GM12878 (cell line): ENCODE measurements at regions not wholly inside any gene's neighbourhood (a gene's known extent, or its start where the extent isn't known, plus 50 kb on each side); places are given as distances from the start of the nearest gene placed in this dataset.
A peak's percentile ranks its signal among the peaks of the same experiment; 100 is the strongest.

Experiments used
- ATAC-seq: fragments of 200-7000 bp; cut with Tn5 transposase; 3 replicates; pipeline ENCODE4 v1.9.1; 2020; ENCODE audit warnings: mild to moderate bottlenecking, moderate library complexity
- BruUV-seq: library from RNA; stranded (reverse); fragments of 400-500 nt; replicated peaks from 2 replicates; lab custom pipeline; 2021; lab: Mats Ljungman, UMichigan
- CTCF ChIA-PET: fragments of 300-600 bp; sonication (Branson Sonifier 250); formaldehyde crosslinking; extraction: SDS; loops from one replicate; lab custom pipeline; 2021; ENCODE audit warnings: inconsistent platforms; lab: Yijun Ruan, JAX
- POLR2A ChIA-PET: fragments of 350-600 bp; formaldehyde crosslinking; extraction: SDS; loops from one replicate; lab custom pipeline; 2021; ENCODE audit warnings: inconsistent platforms; lab: Charles Lee
- RAD21 ChIA-PET: fragments of 300-600 bp; sonication (Branson Sonifier 250); formaldehyde crosslinking; loops from one replicate; lab custom pipeline; 2023; ENCODE audit warnings: antibody characterized with exemption; ENCODE audit not compliant: unreplicated experiment; lab: Charles Lee
- SMC1A ChIA-PET: fragments of 300-600 bp; sonication (Branson Sonifier 250); formaldehyde crosslinking; loops from one replicate; lab custom pipeline; 2023; ENCODE audit not compliant: unreplicated experiment, uncharacterized antibody; lab: Charles Lee
- DNase-seq: peaks from one replicate; pipeline ENCODE4 v3.0.0-alpha.2; 2011; ENCODE audit warnings: low read depth, low spot score
- FAIRE-seq: peaks from 3 replicates; lab custom pipeline; 2011; peaks lifted over from hg19 to GRCh38; lab: Jason Lieb, UNC
- H2AFZ ChIP-seq: 2 replicates; pipeline ENCODE4 v1.6.0; 2011; ENCODE audit warnings: low read depth, low read length, control low read depth; ENCODE audit not compliant: control insufficient read depth
- H3K27ac ChIP-seq: 2 replicates; pipeline ENCODE4 v1.5.1; 2011; ENCODE audit warnings: control low read depth; ENCODE audit not compliant: control insufficient read depth, insufficient read depth
- H3K27me3 ChIP-seq, 2 experiments: replicated peaks in 1 of 2; 2 replicates each; pipeline versions ENCODE4 v1.6.0 to v1.6.1; 2011; ENCODE audit warnings: low read length in 1 of 2; ENCODE audit not compliant: control insufficient read depth in 2 of 2, insufficient read depth in 2 of 2
- H3K36me3 ChIP-seq, 2 experiments: 2 replicates each; pipeline ENCODE4 v1.5.1; 2011; ENCODE audit warnings: low read length in 1 of 2; ENCODE audit not compliant: control insufficient read depth in 2 of 2, insufficient read depth in 2 of 2
- H3K4me1 ChIP-seq: 2 replicates; pipeline ENCODE4 v1.6.1; 2011; ENCODE audit warnings: mild to moderate bottlenecking, low read length, moderate library complexity, mixed read lengths; ENCODE audit not compliant: control insufficient read depth, insufficient read depth
- H3K4me2 ChIP-seq: 2 replicates; pipeline ENCODE4 v1.6.0; 2011; ENCODE audit warnings: control low read depth; ENCODE audit not compliant: control insufficient read depth, insufficient read depth
- H3K4me3 ChIP-seq: fragments of 200-600 bp; sonication (generic); 2 replicates; pipeline ENCODE4 v1.5.1; 2016
- H3K79me2 ChIP-seq: 2 replicates; pipeline ENCODE4 v1.6.0; 2011; ENCODE audit warnings: low read length; ENCODE audit not compliant: control insufficient read depth, insufficient read depth
- H3K9ac ChIP-seq: 2 replicates; pipeline ENCODE4 v1.8.0; 2011; ENCODE audit warnings: low read length, control low read depth, mixed read lengths; ENCODE audit not compliant: control insufficient read depth, insufficient read depth
- H3K9me3 ChIP-seq: replicated peaks from 3 replicates; pipeline ENCODE4 v1.5.1; 2011; ENCODE audit warnings: mild to moderate bottlenecking, low read length; ENCODE audit not compliant: control insufficient read depth, insufficient read depth
- H4K20me1 ChIP-seq: 2 replicates; pipeline ENCODE4 v1.6.0; 2011; ENCODE audit not compliant: control insufficient read depth, insufficient read depth
- EZH2 ChIP-seq: IDR thresholded peaks from 2 replicates; pipeline ENCODE4 v1.6.1; 2012; ENCODE audit warnings: low read depth, mild to moderate bottlenecking, control low read depth, inconsistent platforms, low read length, borderline replicate concordance; ENCODE audit not compliant: control insufficient read depth
- IKZF2 ChIP-seq, 2 experiments: fragments of 450-650 bp; IDR thresholded peaks; 2 replicates each; pipeline ENCODE4 v1.6.1; 2017; ENCODE audit warnings: mild to moderate bottlenecking in 2 of 2, moderate library complexity in 2 of 2
- IRF5 ChIP-seq: fragments of 450-650 bp; IDR thresholded peaks from 2 replicates; pipeline ENCODE4 v1.6.1; 2017; ENCODE audit warnings: borderline replicate concordance
- RUNX3 ChIP-seq: IDR thresholded peaks from 2 replicates; pipeline ENCODE4 v1.6.1; 2012; ENCODE audit warnings: low read length, inconsistent platforms
- SIN3A ChIP-seq: IDR thresholded peaks from 2 replicates; pipeline ENCODE4 v1.6.1; 2012; ENCODE audit warnings: low read depth, low read length, improper control_type of control experiment
- STAT1 ChIP-seq: fragments of 450-650 bp; conservative IDR thresholded peaks from 2 replicates; pipeline ENCODE4 v1.6.1; 2014; ENCODE audit warnings: antibody characterized with exemption, mild to moderate bottlenecking
- SUZ12 ChIP-seq: fragments of 200-600 bp; sonication (generic); IDR thresholded peaks from one replicate; pipeline ENCODE4 v1.6.1; 2018; ENCODE audit warnings: antibody characterized with exemption, mild to moderate bottlenecking; ENCODE audit not compliant: unreplicated experiment
- TCF7 ChIP-seq: IDR thresholded peaks from 2 replicates; pipeline ENCODE4 v1.6.1; 2014; ENCODE audit warnings: antibody characterized with exemption, borderline replicate concordance
- ZBTB40 ChIP-seq: fragments of 450-650 bp; IDR thresholded peaks from 2 replicates; pipeline ENCODE4 v1.6.1; 2016; ENCODE audit warnings: mild to moderate bottlenecking, moderate library complexity, borderline replicate concordance
- WGBS: methylation state at CpG from one replicate; pipeline ENCODE4 v1.1.6; 2016; ENCODE audit warnings: low lambda C conversion rate; ENCODE audit not compliant: insufficient replicate concordance, insufficient coverage; ENCODE audit errors: missing lambda C conversion rate; 5-methylcytosine and 5-hydroxymethylcytosine counted together
- in situ Hi-C: fragments of 300-500 bp; cut with MboI; formaldehyde crosslinking; loops from 9 replicates; pipeline ENCODE4 v1.14.3; 2018; ENCODE audit warnings: mixed read lengths
- intact Hi-C: fragments of 100-400 bp; cut with micrococcal nuclease; formaldehyde crosslinking; loops from one replicate; pipeline ENCODE4 v1.14.2; 2022; ENCODE audit not compliant: unreplicated experiment

GRCh38 chr14:97446087-97446486, 648.9 kb downstream of the VRK1 start:
- no peak overlapping the region for H3K4me3 ChIP-seq
- no peaks in the 10 kb centered on the region for H4K20me1 ChIP-seq
- intact Hi-C loops = no loop called here
- H3K79me2 ChIP-seq = no peaks in the 10 kb centered on the region
- in situ Hi-C loops = no loop called here
- no peak overlapping the region for H2AFZ ChIP-seq
- FAIRE-seq = no peak
- RAD21 ChIA-PET = interaction anchor here (1.0 to 1.6 kb wide), 4 partner anchors 11 to 91 kb away, joined by 3 to 4 read pairs (median 4); no protein-coding TSS in a partner anchor
- no peak for ATAC-seq
- no TSS peak for BruUV-seq
- SMC1A ChIA-PET = interaction anchor here (0.9 to 1.5 kb wide), 5 partner anchors 12 to 139 kb away, joined by 3 to 7 read pairs (median 3); no protein-coding TSS in a partner anchor
- CTCF ChIA-PET = interaction anchor here (1.3 to 1.5 kb wide), 2 partner anchors 9 to 16 kb away, joined by 3 read pairs; no protein-coding TSS in a partner anchor
- no peak overlapping the region for H3K27ac ChIP-seq
- no peaks in the 10 kb centered on the region for H3K4me1 ChIP-seq
- 44% methylated on average over 4 of the region's 4 CpGs for WGBS
- no peak overlapping the region for H3K4me2 ChIP-seq
- no peaks in the 10 kb centered on the region; the same call in 2 of the 3 replicates for H3K9me3 ChIP-seq
- TF ChIP-seq RUNX3 (peak; percentile 25; the same call in 1 of the 2 replicates), IKZF2 (IDR thresholded peaks at IDR 0.05) (no peak), SUZ12 (no peak)
- H3K36me3 ChIP-seq = no peaks in the 10 kb centered on the region
- DNase-seq = no peak
- no peak overlapping the region for H3K9ac ChIP-seq
- no peaks in the 10 kb centered on the region for H3K27me3 ChIP-seq
- POLR2A ChIA-PET = no interaction called here

- DNase-seq = no peak
- H2AFZ ChIP-seq = no peak overlapping the region
- FAIRE-seq = peak; percentile 7
- no peaks in the 10 kb centered on the region for H3K36me3 ChIP-seq
- no peak overlapping the region for H3K4me2 ChIP-seq
- ChIA-PET POLR2A (interaction anchor here (0.9 to 1.8 kb wide), 5 partner anchors 9 to 40 kb away, joined by 3 to 6 read pairs (median 6); no protein-coding TSS in a partner anchor), SMC1A (interaction anchor here (0.5 to 4.1 kb wide), 25 partner anchors 10 to 553 kb away, joined by 3 to 33 read pairs (median 4); no protein-coding TSS in a partner anchor), RAD21 (interaction anchor here (0.6 to 3.2 kb wide), 17 partner anchors 9 to 687 kb away, joined by 3 to 15 read pairs (median 3); no protein-coding TSS in a partner anchor), CTCF (interaction anchor here (0.6 to 1.4 kb wide), 5 partner anchors 9 to 152 kb away, joined by 3 to 7 read pairs (median 5); no protein-coding TSS in a partner anchor)
- H4K20me1 ChIP-seq = no peaks in the 10 kb centered on the region
- H3K9ac ChIP-seq = no peak overlapping the region
- no TSS peak for BruUV-seq
- H3K79me2 ChIP-seq = no peaks in the 10 kb centered on the region
- no peak for ATAC-seq
- no peak overlapping the region for H3K4me3 ChIP-seq
- H3K27me3 ChIP-seq = no peaks in the 10 kb centered on the region
- in situ Hi-C loops (no loop called here), intact Hi-C loops (no loop called here)
- H3K9me3 ChIP-seq = no peaks in the 10 kb centered on the region; the same call in 2 of the 3 replicates
- H3K4me1 ChIP-seq = peaks cover 11% of the 10 kb centered on the region
- H3K27ac ChIP-seq = no peak overlapping the region
- TF ChIP-seq SIN3A (no peak), TCF7 (no peak), STAT1 (no peak), IRF5 (no peak), ZBTB40 (peak; percentile 93), EZH2 (no peak)
These were observed 655.1 kb downstream of the VRK1 start for GRCh38 chr14:97452314-97452713.
